GM12878 (cell line): ENCODE measurements at regions not wholly inside any gene's neighbourhood (a gene's known extent, or its start where the extent isn't known, plus 50 kb on each side); places are given as distances from the start of the nearest gene placed in this dataset.

ENCODE experiments used
- CREM ChIP-seq: IDR thresholded peaks from 2 replicates; pipeline ENCODE4 v1.6.1; 2014; ENCODE audit warnings: antibody characterized with exemption, low read depth
- GATAD2B ChIP-seq: fragments of 450-650 bp; conservative IDR thresholded peaks from 2 replicates; pipeline ENCODE4 v1.6.1; 2017; ENCODE audit warnings: low read depth, mild to moderate bottlenecking, moderate library complexity
- NR2F1 ChIP-seq: fragments of 450-650 bp; conservative IDR thresholded peaks from 2 replicates; pipeline ENCODE4 v1.6.1; 2017; ENCODE audit warnings: mild to moderate bottlenecking

GRCh38 chr4:155143512-155143911 is 64.9 kb upstream of the NPY2R start (continued):
- TF ChIP-seq CREM (no peak), GATAD2B (no peak), NR2F1 (no peak)
- TF ChIP-seq, all 136 proteins: peak for 0
